PC-9 (cell line): ENCODE measurements at regions not wholly inside any gene's neighbourhood (a gene's known extent, or its start where the extent isn't known, plus 50 kb on each side); places are given as distances from the start of the nearest gene placed in this dataset.

Experiments
- BruUV-seq: library from RNA; stranded (reverse); fragments of 400-500 nt; replicated peaks from 2 replicates; lab custom pipeline; 2021; lab: Mats Ljungman, UMichigan
- CTCF ChIA-PET: fragments of 300-600 bp; sonication (Branson Sonifier 250); formaldehyde crosslinking; loops from one replicate; lab custom pipeline; 2022; ENCODE audit warnings: antibody characterized with exemption; lab: Charles Lee
- POLR2A ChIA-PET: fragments of 300-600 bp; sonication (Branson Sonifier 250); formaldehyde crosslinking; loops from one replicate; lab custom pipeline; 2022; ENCODE audit warnings: antibody characterized with exemption; ENCODE audit not compliant: unreplicated experiment; lab: Charles Lee
- DNase-seq, 2 experiments: peaks; one replicate each; pipeline versions ENCODE4 v3.0.0 to v3.0.0-alpha.2; 2015 to 2022; ENCODE audit warnings: mixed read lengths in 1 of 2
- H2AFZ ChIP-seq: fragments of 200-600 bp; sonication (generic); 2 replicates; pipeline ENCODE4 v1.8.1; 2017; ENCODE audit warnings: antibody characterized with exemption
- H3F3A ChIP-seq: fragments of 200-600 bp; sonication (generic); 2 replicates; pipeline ENCODE4 v1.8.1; 2017; ENCODE audit warnings: antibody characterized with exemption, mild to moderate bottlenecking, low read depth; ENCODE audit not compliant: insufficient read depth
- H3K27ac ChIP-seq: fragments of 200-600 bp; sonication (generic); 2 replicates; pipeline ENCODE4 v1.6.1; 2016; ENCODE audit warnings: mixed run types
- H3K27me3 ChIP-seq: fragments of 200-600 bp; sonication (generic); 2 replicates; pipeline ENCODE4 v1.6.1; 2016; ENCODE audit warnings: low read depth, mixed run types; ENCODE audit not compliant: insufficient read depth
- H3K36me3 ChIP-seq: fragments of 200-600 bp; sonication (generic); 2 replicates; pipeline ENCODE4 v1.6.1; 2016; ENCODE audit warnings: low read depth, mixed run types
- H3K4me1 ChIP-seq: fragments of 200-600 bp; sonication (generic); replicated peaks from 2 replicates; pipeline ENCODE4 v1.6.1; 2016; ENCODE audit warnings: mixed run types; ENCODE audit not compliant: insufficient read depth
- H3K4me2 ChIP-seq: fragments of 200-600 bp; sonication (generic); 2 replicates; pipeline ENCODE4 v1.6.1; 2017; ENCODE audit warnings: mixed run types
- H3K4me3 ChIP-seq: fragments of 200-600 bp; sonication (generic); 2 replicates; pipeline ENCODE4 v1.6.1; 2016; ENCODE audit warnings: mixed run types
- H3K79me2 ChIP-seq: fragments of 200-600 bp; sonication (generic); 2 replicates; pipeline ENCODE4 v1.6.1; 2017; ENCODE audit warnings: low read depth, mixed run types
- H3K9me2 ChIP-seq: fragments of 200-600 bp; sonication (generic); 2 replicates; pipeline ENCODE4 v1.8.1; 2017; ENCODE audit warnings: mild to moderate bottlenecking; ENCODE audit not compliant: insufficient read depth
- H3K9me3 ChIP-seq: fragments of 200-600 bp; sonication (generic); 2 replicates; pipeline ENCODE4 v1.8.1; 2016; ENCODE audit warnings: low read depth; ENCODE audit not compliant: insufficient read depth
- H4K20me1 ChIP-seq: fragments of 200-600 bp; sonication (generic); 2 replicates; pipeline ENCODE4 v1.8.1; 2017; ENCODE audit not compliant: insufficient read depth
- CTCF ChIP-seq: fragments of 200-600 bp; sonication (generic); conservative IDR thresholded peaks from 2 replicates; pipeline ENCODE4 v1.6.1; 2017; ENCODE audit warnings: mixed run types, antibody characterized with exemption, mild to moderate bottlenecking, moderate library complexity
- EZH2 ChIP-seq: fragments of 200-600 bp; sonication (generic); IDR thresholded peaks from 2 replicates; pipeline ENCODE4 v1.8.0; 2017; ENCODE audit warnings: antibody characterized with exemption, low read depth
- intact Hi-C: fragments of 100-400 bp; cut with micrococcal nuclease; formaldehyde crosslinking; loops from one replicate; pipeline ENCODE4 v1.10.0; 2022; ENCODE audit not compliant: unreplicated experiment

DNA sequence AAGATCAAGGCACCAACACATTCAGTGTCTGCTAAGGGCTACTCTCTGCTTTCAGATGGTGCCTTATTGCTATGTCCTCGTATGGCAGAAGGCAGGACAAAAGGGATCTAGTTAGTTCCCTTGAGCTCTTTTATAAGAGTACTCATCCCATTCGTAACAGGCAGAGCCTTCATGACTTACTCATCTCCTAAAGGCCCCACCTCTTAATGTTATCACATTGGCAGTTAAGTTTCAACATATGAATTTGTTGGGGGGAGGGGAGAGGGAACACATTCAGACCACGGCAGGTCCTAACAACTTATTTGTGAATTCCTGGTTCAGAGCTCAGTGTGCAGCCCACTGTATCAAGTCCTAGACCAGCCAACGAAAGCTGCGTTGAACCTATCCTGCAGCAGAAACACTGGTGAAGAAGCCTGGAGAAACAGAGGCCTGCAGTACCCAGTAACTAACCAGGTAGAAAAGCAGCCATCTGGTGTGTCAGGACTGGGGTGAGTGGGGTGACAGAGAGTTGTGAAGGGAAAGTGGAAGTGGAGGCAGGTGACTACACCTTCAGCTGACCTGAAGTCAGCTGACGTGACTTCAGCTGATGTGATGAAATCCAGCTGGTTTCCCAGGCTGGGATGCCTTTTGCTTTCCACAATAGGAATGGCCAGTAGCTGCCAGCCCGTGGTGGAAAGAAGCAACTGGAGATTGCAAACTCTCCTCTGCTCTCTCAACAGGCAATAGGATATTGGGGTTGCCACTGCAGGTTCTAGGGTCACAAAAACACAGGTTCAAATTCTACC is 101.6 kb upstream of the PLXNC1 start:
- Histone ChIP-seq H3K4me2 (no peak overlapping the region), H3K27ac (no peak overlapping the region), H3K4me1 (no peaks in the 10 kb centered on the region), H2AFZ (no peak overlapping the region), H3F3A (no peaks in the 10 kb centered on the region), H3K9me2 (no peaks in the 10 kb centered on the region), H3K27me3 (no peaks in the 10 kb centered on the region), H3K9me3 (no peaks in the 10 kb centered on the region), H3K36me3 (no peaks in the 10 kb centered on the region), H3K79me2 (no peaks in the 10 kb centered on the region), H4K20me1 (no peaks in the 10 kb centered on the region), H3K4me3 (no peak overlapping the region)
- no TSS peak for BruUV-seq
- intact Hi-C loops = no loop called here
- ChIA-PET CTCF (no interaction called here), POLR2A (no interaction called here)
- no peak for DNase-seq
- TF ChIP-seq CTCF = no peak
- no peak for TF ChIP-seq EZH2

- no peak overlapping the region for H3K4me2 ChIP-seq
- H3K36me3 ChIP-seq = no peaks in the 10 kb centered on the region
- H3K9me3 ChIP-seq = no peaks in the 10 kb centered on the region
- no peaks in the 10 kb centered on the region for H4K20me1 ChIP-seq
- DNase-seq = no peak
- H2AFZ ChIP-seq = no peak overlapping the region
- intact Hi-C loops = no loop called here
- no peaks in the 10 kb centered on the region for H3F3A ChIP-seq
- BruUV-seq = no TSS peak
- H3K9me2 ChIP-seq = no peaks in the 10 kb centered on the region
- TF ChIP-seq EZH2 (no peak), CTCF (no peak)
- H3K4me3 ChIP-seq = no peak overlapping the region
- POLR2A ChIA-PET = no interaction called here
- CTCF ChIA-PET = no interaction called here
- no peak overlapping the region for H3K27ac ChIP-seq
- H3K27me3 ChIP-seq = no peaks in the 10 kb centered on the region
- no peaks in the 10 kb centered on the region for H3K79me2 ChIP-seq
- no peaks in the 10 kb centered on the region for H3K4me1 ChIP-seq
These were observed 100.4 kb upstream of the PLXNC1 start for GRCh38 chr12:94047781-94048567.

DNA sequence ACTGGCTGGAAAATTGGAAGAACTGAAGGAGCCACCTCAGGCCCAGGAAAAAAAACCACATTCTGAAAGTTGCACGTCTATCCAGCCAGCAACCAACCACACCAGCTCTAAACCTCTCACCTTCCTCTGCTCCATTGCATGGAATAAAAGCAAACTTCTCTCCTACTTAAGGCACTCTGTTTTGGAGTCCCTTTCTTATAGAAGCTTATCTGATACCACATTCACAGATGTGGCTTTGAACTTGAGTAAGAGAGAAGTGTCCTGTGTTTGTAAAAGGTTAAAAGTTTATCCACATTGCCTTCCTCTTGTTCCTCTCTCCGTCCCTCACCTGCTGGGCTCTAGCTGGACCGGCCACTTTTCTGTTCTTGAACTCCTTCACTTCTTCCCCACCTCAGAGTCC is 99.6 kb upstream of the PLXNC1 start:
- no peak for DNase-seq
- H2AFZ ChIP-seq = no peak overlapping the region
- intact Hi-C loops = no loop called here
- no peaks in the 10 kb centered on the region for H3F3A ChIP-seq
- H3K9me3 ChIP-seq = no peaks in the 10 kb centered on the region
- no peaks in the 10 kb centered on the region for H3K27me3 ChIP-seq
- TF ChIP-seq EZH2 (no peak), CTCF (no peak)
- ChIA-PET CTCF (no interaction called here), POLR2A (no interaction called here)
- H3K79me2 ChIP-seq = no peaks in the 10 kb centered on the region
- BruUV-seq = no TSS peak
- no peak overlapping the region for H3K4me3 ChIP-seq
- H3K4me2 ChIP-seq = no peak overlapping the region
- H4K20me1 ChIP-seq = no peaks in the 10 kb centered on the region
- H3K4me1 ChIP-seq = no peaks in the 10 kb centered on the region
- no peaks in the 10 kb centered on the region for H3K36me3 ChIP-seq
- no peaks in the 10 kb centered on the region for H3K9me2 ChIP-seq
- H3K27ac ChIP-seq = no peak overlapping the region
